ENCODE measurements at regions not wholly inside any gene's neighbourhood (a gene's known extent, or its start where the extent isn't known, plus 50 kb on each side); places are given as distances from the start of the nearest gene placed in this dataset.

DNA sequence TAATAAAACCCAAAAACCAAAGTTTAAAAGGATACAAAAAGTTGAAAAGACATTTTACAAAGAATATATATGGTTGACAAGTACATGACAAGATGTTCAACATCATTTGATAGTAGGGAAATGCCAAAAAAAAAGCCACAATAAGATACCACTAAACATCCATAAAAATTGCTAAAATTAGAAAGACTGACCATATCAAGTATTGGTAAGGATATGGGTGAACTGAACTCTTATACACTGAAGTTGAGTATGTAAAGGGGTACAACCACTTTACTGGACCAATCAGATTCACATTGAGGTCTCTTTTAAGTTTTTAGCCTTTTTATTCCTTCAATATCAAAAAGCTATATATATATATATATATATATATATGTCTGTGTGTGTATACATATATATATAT lies 190.5 kb upstream of the P2RY1 start:
- TF ChIP-seq CTCF (IDR thresholded peaks at IDR 0.05) (no peak), POLR2A (IDR thresholded peaks at IDR 0.05) (no peak)

Data from body of pancreas (tissue), 4 donors.